SK-N-SH (cell line): ENCODE measurements at regions not wholly inside any gene's neighbourhood (a gene's known extent, or its start where the extent isn't known, plus 50 kb on each side); places are given as distances from the start of the nearest gene placed in this dataset.

Experiments used
- CTCF ChIA-PET: fragments of 300-600, 350-600 bp; formaldehyde crosslinking; extraction: SDS; loops from one replicate; lab custom pipeline; 2021; lab: Yijun Ruan, JAX
- POLR2A ChIA-PET: fragments of 350-600 bp; sonication (Branson Sonifier 250); formaldehyde crosslinking; extraction: SDS; loops from one replicate; lab custom pipeline; 2020; ENCODE audit warnings: antibody characterized with exemption, inconsistent platforms; lab: Yijun Ruan, JAX
- DNase-seq: peaks from one replicate; pipeline ENCODE4 v3.0.0; 2012
- H2AFZ ChIP-seq: fragments of 200-600 bp; sonication (generic); 2 replicates; pipeline ENCODE4 v1.8.1; 2016; ENCODE audit warnings: antibody characterized with exemption, mild to moderate bottlenecking, low read depth
- H3F3A ChIP-seq: fragments of 200-600 bp; sonication (generic); replicated peaks from 2 replicates; pipeline ENCODE3; 2016; ENCODE audit warnings: antibody characterized with exemption, mild to moderate bottlenecking; ENCODE audit not compliant: insufficient read depth
- H3K27ac ChIP-seq, 2 experiments: fragments of 200-500 bp in 1 of 2; fragments of 200-600 bp in 1 of 2; sonication (Bioruptor generic) in 1 of 2; sonication (generic), shearing (Covaris generic) in 1 of 2; 2 replicates each; pipeline versions ENCODE4 v1.5.1 to v1.6.1; 2014 to 2016; ENCODE audit warnings: low read depth in 2 of 2, inconsistent platforms in 1 of 2, low read length in 1 of 2, mild to moderate bottlenecking in 1 of 2, mixed read lengths in 1 of 2
- H3K27me3 ChIP-seq: fragments of 200-600 bp; sonication (generic), shearing (Covaris generic); 2 replicates; pipeline ENCODE4 v1.6.1; 2016; ENCODE audit warnings: mixed run types; ENCODE audit not compliant: insufficient read depth
- H3K36me3 ChIP-seq, 2 experiments: fragments of 200-500 bp in 1 of 2; fragments of 200-600 bp in 1 of 2; sonication (Bioruptor generic) in 1 of 2; sonication (generic) in 1 of 2; replicated peaks in 1 of 2; 2 replicates each; pipeline versions ENCODE3 to v1.5.1; 2014 to 2016; ENCODE audit warnings: low read length in 1 of 2, mild to moderate bottlenecking in 1 of 2; ENCODE audit not compliant: insufficient read depth in 2 of 2, control insufficient read depth in 1 of 2
- H3K4me1 ChIP-seq, 2 experiments: fragments of 200-500 bp in 1 of 2; fragments of 200-600 bp in 1 of 2; sonication (Bioruptor generic) in 1 of 2; sonication (generic), shearing (Covaris generic) in 1 of 2; 2 replicates each; pipeline versions ENCODE4 v1.5.1 to v1.6.1; 2014 to 2016; ENCODE audit warnings: low read depth in 1 of 2, low read length in 1 of 2, mixed run types in 1 of 2; ENCODE audit not compliant: insufficient read depth in 2 of 2, control insufficient read depth in 1 of 2
- H3K4me2 ChIP-seq: fragments of 200-600 bp; sonication (generic), shearing (Covaris generic); 2 replicates; pipeline ENCODE4 v1.6.1; 2017; ENCODE audit warnings: mixed run types
- H3K4me3 ChIP-seq, 2 experiments: fragments of 200-500 bp in 1 of 2; fragments of 200-600 bp in 1 of 2; sonication (Bioruptor generic) in 1 of 2; sonication (generic), shearing (Covaris generic) in 1 of 2; 2 replicates each; pipeline versions ENCODE4 v1.5.1 to v1.8.1; 2014 to 2016; ENCODE audit warnings: low read depth in 2 of 2, inconsistent platforms in 1 of 2, low read length in 1 of 2, mild to moderate bottlenecking in 1 of 2, mixed read lengths in 1 of 2, moderate library complexity in 1 of 2
- H3K79me2 ChIP-seq: fragments of 200-600 bp; sonication (generic); 2 replicates; pipeline ENCODE4 v1.8.1; 2017; ENCODE audit warnings: mild to moderate bottlenecking; ENCODE audit not compliant: insufficient read depth
- H3K9ac ChIP-seq: fragments of 200-600 bp; sonication (generic); 2 replicates; pipeline ENCODE4 v1.6.1; 2017; ENCODE audit warnings: mixed run types
- H3K9me2 ChIP-seq: fragments of 200-600 bp; sonication (generic); 2 replicates; pipeline ENCODE4 v1.6.1; 2017; ENCODE audit warnings: mixed run types
- H3K9me3 ChIP-seq: fragments of 200-600 bp; sonication (generic); 2 replicates; pipeline ENCODE4 v1.6.1; 2017; ENCODE audit warnings: mixed run types, mild to moderate bottlenecking, moderate library complexity
- H4K20me1 ChIP-seq: fragments of 200-600 bp; sonication (generic); 2 replicates; pipeline ENCODE4 v1.6.1; 2017; ENCODE audit warnings: mild to moderate bottlenecking, mixed run types; ENCODE audit not compliant: insufficient read depth
- CHD2 ChIP-seq: fragments of 150-350 bp; IDR thresholded peaks from 2 replicates; pipeline ENCODE4 v1.6.1; 2018; ENCODE audit warnings: low read length; ENCODE audit not compliant: partially characterized antibody
- CTCF ChIP-seq: fragments of 200-600 bp; sonication (generic); IDR thresholded peaks from 2 replicates; pipeline ENCODE4 v1.6.1; 2017; ENCODE audit warnings: antibody characterized with exemption, mild to moderate bottlenecking, moderate library complexity
- ELF1 ChIP-seq: IDR thresholded peaks from 2 replicates; pipeline ENCODE4 v1.4.0; 2012
- EZH2phosphoT487 ChIP-seq: fragments of 200-600 bp; sonication (generic); IDR thresholded peaks from 2 replicates; pipeline ENCODE4 v1.6.1; 2017; ENCODE audit warnings: low read depth, mixed run types, mild to moderate bottlenecking, antibody characterized with exemption, moderate library complexity, borderline replicate concordance
- FOSL2 ChIP-seq: IDR thresholded peaks from 2 replicates; pipeline ENCODE4 v1.4.0; 2012; ENCODE audit warnings: low read depth, mild to moderate bottlenecking, moderate library complexity, borderline replicate concordance
- FOXJ3 ChIP-seq: sonication (generic); formaldehyde crosslinking; IDR thresholded peaks from 2 replicates; pipeline ENCODE4 v1.5.1; 2020; ENCODE audit warnings: mild to moderate bottlenecking, missing genetic modification reagents
- FOXM1 ChIP-seq: IDR thresholded peaks from 2 replicates; pipeline ENCODE4 v1.4.0; 2012; ENCODE audit warnings: low read depth, mild to moderate bottlenecking
- MXI1 ChIP-seq: IDR thresholded peaks from 2 replicates; pipeline ENCODE4 v1.6.1; 2012; ENCODE audit warnings: mild to moderate bottlenecking, low read depth, low read length, improper control_type of control experiment
- NRF1 ChIP-seq: IDR thresholded peaks from 2 replicates; pipeline ENCODE4 v1.6.1; 2012; ENCODE audit warnings: low read depth, mild to moderate bottlenecking, low read length
- POLR2AphosphoS5 ChIP-seq: IDR thresholded peaks from 2 replicates; pipeline ENCODE4 v1.6.1; 2012; ENCODE audit warnings: low read depth, low read length
- REST ChIP-seq: IDR thresholded peaks from 2 replicates; pipeline ENCODE4 v1.6.1; 2012; ENCODE audit warnings: mild to moderate bottlenecking, low read depth, low read length, moderate library complexity
- SIN3A ChIP-seq: IDR thresholded peaks from 2 replicates; pipeline ENCODE4 v1.6.1; 2012; ENCODE audit warnings: low read depth, mild to moderate bottlenecking, low read length, moderate library complexity, borderline replicate concordance
- TEAD4 ChIP-seq: IDR thresholded peaks from 2 replicates; pipeline ENCODE4 v1.4.0; 2012; ENCODE audit warnings: mild to moderate bottlenecking, borderline replicate concordance; ENCODE audit not compliant: insufficient read depth
- USF1 ChIP-seq: IDR thresholded peaks from 2 replicates; pipeline ENCODE4 v1.4.0; 2012; ENCODE audit warnings: low read depth, borderline replicate concordance
- USF2 ChIP-seq: fragments of 150-350 bp; IDR thresholded peaks from 2 replicates; pipeline ENCODE4 v1.6.1; 2017; ENCODE audit warnings: antibody characterized with exemption, low read length, low read depth, borderline replicate concordance
- YY1 ChIP-seq: IDR thresholded peaks from 2 replicates; pipeline ENCODE4 v1.4.0; 2012; ENCODE audit warnings: low read depth, mild to moderate bottlenecking
- ZBTB33 ChIP-seq: IDR thresholded peaks from 2 replicates; pipeline ENCODE4 v1.4.0; 2012; ENCODE audit warnings: low read depth, borderline replicate concordance
- WGBS: methylation state at CpG from one replicate; pipeline ENCODE4 v1.1.6; 2017; ENCODE audit warnings: low lambda C conversion rate; 5-methylcytosine and 5-hydroxymethylcytosine counted together

- no peak for TF ChIP-seq FOXM1
Observed at GRCh38 chr2:200221055-200221955, 85.2 kb upstream of the SPATS2L start (continued).

GRCh38 chr2:200222791-200223190 is 83.7 kb upstream of the SPATS2L start:
- no peaks in the 10 kb centered on the region for H3K27me3 ChIP-seq
- CTCF ChIA-PET = no interaction called here
- no peaks in the 10 kb centered on the region for H3K79me2 ChIP-seq
- H3F3A ChIP-seq = no peaks in the 10 kb centered on the region
- no peak overlapping the region for H2AFZ ChIP-seq
- DNase-seq = no peak
- no peak overlapping the region for H3K9ac ChIP-seq
- no peaks in the 10 kb centered on the region; a peak in 1 of 4 replicates for H3K4me1 ChIP-seq
- POLR2A ChIA-PET = no interaction called here
- H4K20me1 ChIP-seq = no peaks in the 10 kb centered on the region
- H3K27ac ChIP-seq = no peak overlapping the region
- no peak overlapping the region for H3K4me3 ChIP-seq
- H3K4me2 ChIP-seq = no peak overlapping the region
- no peaks in the 10 kb centered on the region for H3K9me3 ChIP-seq
- 70% methylated on average over 7 of the region's 7 CpGs for WGBS
- no peaks in the 10 kb centered on the region for H3K36me3 ChIP-seq
- TF ChIP-seq REST (no peak), ELF1 (no peak), TEAD4 (no peak), YY1 (no peak), USF2 (no peak), CTCF (no peak), FOXJ3 (no peak), CHD2 (no peak), USF1 (no peak), SIN3A (no peak), POLR2AphosphoS5 (no peak), EZH2phosphoT487 (no peak), ZBTB33 (no peak), NRF1 (no peak), MXI1 (no peak), FOSL2 (no peak)
- no peaks in the 10 kb centered on the region for H3K9me2 ChIP-seq
